ENCODE measurements at regions not wholly inside any gene's neighbourhood (a gene's known extent, or its start where the extent isn't known, plus 50 kb on each side); places are given as distances from the start of the nearest gene placed in this dataset.
"Not testable (repeated sequence)": the region's sequence is repeated elsewhere in the genome, so short reads cannot be mapped to it uniquely, and the experiment has no call there.

DNA sequence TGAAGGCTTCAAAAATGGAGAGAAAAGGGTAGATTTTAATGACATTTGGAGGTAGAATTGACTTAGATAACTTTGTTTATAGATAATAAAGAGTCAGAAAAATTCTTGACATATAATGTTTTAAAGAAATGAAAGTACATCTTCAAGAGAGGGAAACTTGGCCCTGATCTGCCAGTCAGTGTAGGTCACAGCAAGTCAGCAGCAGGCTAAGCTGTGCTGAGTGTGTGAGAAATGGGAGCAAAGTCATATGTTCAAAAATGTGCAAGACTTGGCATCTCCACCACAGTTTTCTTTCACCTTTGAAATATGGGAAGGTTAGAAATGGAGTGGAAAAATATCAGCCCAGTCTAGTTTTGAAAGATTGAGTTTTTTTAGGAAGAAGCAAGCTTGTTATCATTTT, 1761.3 kb downstream of the KHDRBS2 start:
- not testable (repeated sequence) for H3K4me1 ChIP-seq (ENCODE audit: control insufficient read depth in 5 of 5, insufficient read depth in 5 of 5, low read length in 5 of 5); H3K9ac ChIP-seq (ENCODE audit: insufficient read depth in 1 of 2, low read length in 2 of 2); H3K9me3 ChIP-seq (ENCODE audit: control insufficient read depth in 4 of 4, insufficient read depth in 3 of 4, low read length in 3 of 4); H3K27ac ChIP-seq (ENCODE audit: low read depth in 1 of 2, low read length in 1 of 2); ATAC-seq (ENCODE audit: insufficient read depth, low FRiP score); H3K27me3 ChIP-seq (ENCODE audit: control insufficient read depth in 3 of 3, insufficient read depth in 3 of 3, low read length in 2 of 3); DNase-seq; H3K36me3 ChIP-seq (ENCODE audit: control insufficient read depth in 4 of 4, insufficient read depth in 4 of 4, low read length in 4 of 4); H3K4me3 ChIP-seq

- not testable (repeated sequence) for DNase-seq; H3K9me3 ChIP-seq (ENCODE audit: control insufficient read depth in 4 of 4, insufficient read depth in 3 of 4, low read length in 3 of 4); H3K4me3 ChIP-seq; H3K27me3 ChIP-seq (ENCODE audit: control insufficient read depth in 3 of 3, insufficient read depth in 3 of 3, low read length in 2 of 3); ATAC-seq (ENCODE audit: insufficient read depth, low FRiP score); H3K36me3 ChIP-seq (ENCODE audit: control insufficient read depth in 4 of 4, insufficient read depth in 4 of 4, low read length in 4 of 4); H3K9ac ChIP-seq (ENCODE audit: insufficient read depth in 1 of 2, low read length in 2 of 2); H3K4me1 ChIP-seq (ENCODE audit: control insufficient read depth in 5 of 5, insufficient read depth in 5 of 5, low read length in 5 of 5); H3K27ac ChIP-seq (ENCODE audit: low read depth in 1 of 2, low read length in 1 of 2)
Measured at GRCh38 chr6:60477747-60478146, 1808.3 kb downstream of the KHDRBS2 start.

DNA sequence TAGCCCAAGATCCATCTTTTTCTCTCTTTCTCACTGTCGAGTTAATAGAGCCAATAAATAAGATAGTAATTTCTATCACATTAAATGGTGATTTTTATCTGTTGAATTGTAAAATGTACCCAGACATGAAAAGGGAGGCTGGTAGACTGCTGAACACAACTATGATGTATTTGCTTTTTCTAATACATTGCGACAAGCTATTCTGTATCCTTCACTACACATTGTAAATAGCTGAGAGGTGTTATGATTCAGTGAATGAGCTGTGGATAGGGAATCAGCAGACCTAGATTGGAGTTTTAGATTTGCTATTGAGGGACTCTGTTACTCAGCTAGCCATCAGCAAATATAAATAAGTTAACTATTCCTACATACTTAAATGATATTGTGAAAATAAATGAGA, 1812.2 kb downstream of the KHDRBS2 start:
- not testable (repeated sequence) for H3K36me3 ChIP-seq (ENCODE audit: control insufficient read depth in 4 of 4, insufficient read depth in 4 of 4, low read length in 4 of 4); H3K4me3 ChIP-seq; H3K9me3 ChIP-seq (ENCODE audit: control insufficient read depth in 4 of 4, insufficient read depth in 3 of 4, low read length in 3 of 4); ATAC-seq (ENCODE audit: insufficient read depth, low FRiP score); H3K27ac ChIP-seq (ENCODE audit: low read depth in 1 of 2, low read length in 1 of 2); H3K9ac ChIP-seq (ENCODE audit: insufficient read depth in 1 of 2, low read length in 2 of 2); H3K4me1 ChIP-seq (ENCODE audit: control insufficient read depth in 5 of 5, insufficient read depth in 5 of 5, low read length in 5 of 5); DNase-seq; H3K27me3 ChIP-seq (ENCODE audit: control insufficient read depth in 3 of 3, insufficient read depth in 3 of 3, low read length in 2 of 3)
- WGBS, 2 donors: 89 to 97% methylated on average over 2 of the region's 2 CpGs

- H3K9me3 ChIP-seq (ENCODE audit: control insufficient read depth in 4 of 4, insufficient read depth in 3 of 4, low read length in 3 of 4); ATAC-seq (ENCODE audit: insufficient read depth, low FRiP score); H3K4me3 ChIP-seq; H3K4me1 ChIP-seq (ENCODE audit: control insufficient read depth in 5 of 5, insufficient read depth in 5 of 5, low read length in 5 of 5); DNase-seq; H3K27me3 ChIP-seq (ENCODE audit: control insufficient read depth in 3 of 3, insufficient read depth in 3 of 3, low read length in 2 of 3); H3K27ac ChIP-seq (ENCODE audit: low read depth in 1 of 2, low read length in 1 of 2); H3K36me3 ChIP-seq (ENCODE audit: control insufficient read depth in 4 of 4, insufficient read depth in 4 of 4, low read length in 4 of 4); H3K9ac ChIP-seq (ENCODE audit: insufficient read depth in 1 of 2, low read length in 2 of 2): not testable (repeated sequence)
- 90 to 95% methylated on average over 3 of the region's 3 CpGs for WGBS, 2 donors
Measured at GRCh38 chr6:60471426-60471825, 1814.6 kb downstream of the KHDRBS2 start.

- H3K4me3 ChIP-seq; H3K27me3 ChIP-seq (ENCODE audit: control insufficient read depth in 3 of 3, insufficient read depth in 3 of 3, low read length in 2 of 3); H3K4me1 ChIP-seq (ENCODE audit: control insufficient read depth in 5 of 5, insufficient read depth in 5 of 5, low read length in 5 of 5); H3K9me3 ChIP-seq (ENCODE audit: control insufficient read depth in 4 of 4, insufficient read depth in 3 of 4, low read length in 3 of 4); H3K36me3 ChIP-seq (ENCODE audit: control insufficient read depth in 4 of 4, insufficient read depth in 4 of 4, low read length in 4 of 4); H3K27ac ChIP-seq (ENCODE audit: low read depth in 1 of 2, low read length in 1 of 2); DNase-seq; ATAC-seq (ENCODE audit: insufficient read depth, low FRiP score); H3K9ac ChIP-seq (ENCODE audit: insufficient read depth in 1 of 2, low read length in 2 of 2): not testable (repeated sequence)
- WGBS, 2 donors: 88 to 92% methylated on average over 1 of the region's 1 CpG
Measured at GRCh38 chr6:60450428-60450827, 1835.6 kb downstream of the KHDRBS2 start.

- not testable (repeated sequence) for DNase-seq; H3K27ac ChIP-seq (ENCODE audit: low read depth in 1 of 2, low read length in 1 of 2); H3K4me1 ChIP-seq (ENCODE audit: control insufficient read depth in 5 of 5, insufficient read depth in 5 of 5, low read length in 5 of 5); ATAC-seq (ENCODE audit: insufficient read depth, low FRiP score); H3K27me3 ChIP-seq (ENCODE audit: control insufficient read depth in 3 of 3, insufficient read depth in 3 of 3, low read length in 2 of 3); H3K36me3 ChIP-seq (ENCODE audit: control insufficient read depth in 4 of 4, insufficient read depth in 4 of 4, low read length in 4 of 4); H3K4me3 ChIP-seq; H3K9ac ChIP-seq (ENCODE audit: insufficient read depth in 1 of 2, low read length in 2 of 2); H3K9me3 ChIP-seq (ENCODE audit: control insufficient read depth in 4 of 4, insufficient read depth in 3 of 4, low read length in 3 of 4)
- 67 to 78% methylated on average over 2 of the region's 3 CpGs for WGBS, 2 donors
Measured at GRCh38 chr6:60444532-60444931, 1841.5 kb downstream of the KHDRBS2 start.

- WGBS, 2 donors: 89 to 90% methylated on average over 3 of the region's 3 CpGs
- not testable (repeated sequence) for H3K9ac ChIP-seq (ENCODE audit: insufficient read depth in 1 of 2, low read length in 2 of 2)
Measured at GRCh38 chr6:60439709-60440108, 1846.3 kb downstream of the KHDRBS2 start.

DNA sequence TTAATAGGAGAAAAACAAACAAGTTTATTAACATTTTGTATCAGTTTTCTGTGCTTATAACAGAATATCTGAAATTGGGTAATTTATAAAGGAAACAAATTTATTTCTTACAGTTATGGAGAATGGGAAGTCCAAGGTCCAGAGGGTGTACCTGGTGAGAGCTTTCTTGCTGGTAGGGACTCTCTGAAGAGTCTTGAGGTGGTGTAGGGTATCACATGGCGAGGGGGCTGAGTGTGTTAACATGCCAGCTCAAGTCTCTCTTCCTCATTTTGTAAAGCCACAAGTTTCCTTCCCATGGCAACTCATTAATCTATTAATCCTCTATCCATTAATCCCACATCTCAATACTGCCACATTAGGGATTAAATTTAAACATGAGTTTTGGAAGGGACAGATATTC, 1863.3 kb downstream of the KHDRBS2 start:
- ATAC-seq (ENCODE audit: insufficient read depth, low FRiP score); H3K4me3 ChIP-seq; H3K4me1 ChIP-seq (ENCODE audit: control insufficient read depth in 5 of 5, insufficient read depth in 5 of 5, low read length in 5 of 5); DNase-seq; H3K27me3 ChIP-seq (ENCODE audit: control insufficient read depth in 3 of 3, insufficient read depth in 3 of 3, low read length in 2 of 3); H3K9me3 ChIP-seq (ENCODE audit: control insufficient read depth in 4 of 4, insufficient read depth in 3 of 4, low read length in 3 of 4); H3K27ac ChIP-seq (ENCODE audit: low read depth in 1 of 2, low read length in 1 of 2); H3K36me3 ChIP-seq (ENCODE audit: control insufficient read depth in 4 of 4, insufficient read depth in 4 of 4, low read length in 4 of 4); H3K9ac ChIP-seq (ENCODE audit: insufficient read depth in 1 of 2, low read length in 2 of 2): not testable (repeated sequence)
- WGBS, 2 donors: 33 to 80% methylated on average over 1 of the region's 1 CpG

More at GRCh38 chr6:60439709-60440108, 1846.3 kb downstream of the KHDRBS2 start:
- H3K4me3 ChIP-seq; DNase-seq; H3K4me1 ChIP-seq (ENCODE audit: control insufficient read depth in 5 of 5, insufficient read depth in 5 of 5, low read length in 5 of 5); H3K27me3 ChIP-seq (ENCODE audit: control insufficient read depth in 3 of 3, insufficient read depth in 3 of 3, low read length in 2 of 3); H3K9me3 ChIP-seq (ENCODE audit: control insufficient read depth in 4 of 4, insufficient read depth in 3 of 4, low read length in 3 of 4); H3K36me3 ChIP-seq (ENCODE audit: control insufficient read depth in 4 of 4, insufficient read depth in 4 of 4, low read length in 4 of 4); H3K27ac ChIP-seq (ENCODE audit: low read depth in 1 of 2, low read length in 1 of 2); ATAC-seq (ENCODE audit: insufficient read depth, low FRiP score): not testable (repeated sequence)

- not testable (repeated sequence) for H3K4me1 ChIP-seq (ENCODE audit: control insufficient read depth in 5 of 5, insufficient read depth in 5 of 5, low read length in 5 of 5); DNase-seq; H3K27me3 ChIP-seq (ENCODE audit: control insufficient read depth in 3 of 3, insufficient read depth in 3 of 3, low read length in 2 of 3); H3K9ac ChIP-seq (ENCODE audit: insufficient read depth in 1 of 2, low read length in 2 of 2); H3K36me3 ChIP-seq (ENCODE audit: control insufficient read depth in 4 of 4, insufficient read depth in 4 of 4, low read length in 4 of 4); H3K27ac ChIP-seq (ENCODE audit: low read depth in 1 of 2, low read length in 1 of 2); H3K4me3 ChIP-seq; H3K9me3 ChIP-seq (ENCODE audit: control insufficient read depth in 4 of 4, insufficient read depth in 3 of 4, low read length in 3 of 4); ATAC-seq (ENCODE audit: insufficient read depth, low FRiP score)
- WGBS, 2 donors: 75% methylated on average over 1 of the region's 1 CpG; no CpG with 5 or more reads in 1 of the 2 donors
Measured at GRCh38 chr6:60416118-60416517, 1869.9 kb downstream of the KHDRBS2 start.

Measured in lung (tissue), 9 donors.